ENCODE measurements at regions not wholly inside any gene's neighbourhood (a gene's known extent, or its start where the extent isn't known, plus 50 kb on each side); places are given as distances from the start of the nearest gene placed in this dataset.
"Not testable (repeated sequence)": the region's sequence is repeated elsewhere in the genome, so short reads cannot be mapped to it uniquely, and the experiment has no call there.

DNA sequence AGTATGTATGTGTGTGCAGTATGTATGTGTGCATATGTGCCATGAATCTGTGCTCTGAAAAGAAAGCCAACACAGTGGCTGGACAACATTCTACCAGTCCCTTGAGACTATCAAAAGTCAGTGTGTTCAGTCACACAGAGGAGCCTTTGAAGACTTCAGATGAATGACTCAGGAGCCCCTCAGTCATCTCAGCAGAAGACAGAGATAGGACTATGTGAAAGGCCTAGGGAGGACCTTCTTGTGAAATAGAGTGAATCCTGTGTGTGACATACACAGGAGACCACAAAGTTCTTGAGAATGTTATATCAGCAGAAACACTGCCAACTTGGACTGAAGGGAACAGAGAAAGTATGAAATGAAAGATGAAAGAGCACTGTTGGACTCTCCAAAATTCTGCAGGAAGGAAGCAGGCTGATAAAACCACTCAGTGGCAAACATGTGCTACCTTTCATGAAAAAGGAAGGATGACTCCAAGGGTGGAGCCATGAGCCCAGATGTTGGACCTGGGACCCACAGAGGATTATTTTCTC lies 108.4 kb downstream of the METRNL start:
- no peak for DNase-seq (ENCODE audit: low read depth in 6 of 9, low spot score in 9 of 9)
- H3K27ac ChIP-seq (ENCODE audit: low read depth in 1 of 2, low read length in 1 of 2): no peak overlapping the region
- H3K9me3 ChIP-seq (ENCODE audit: control insufficient read depth in 2 of 2, insufficient read depth in 1 of 2, low read length in 1 of 2): no peaks in the 10 kb centered on the region
- no peak overlapping the region for H3K4me3 ChIP-seq (ENCODE audit: low read length in 2 of 2)
- peaks cover 0 to 2% of the 10 kb centered on the region in 2 donors for H3K27me3 ChIP-seq (ENCODE audit: control insufficient read depth in 2 of 2, insufficient read depth in 1 of 2, low read length in 1 of 2)
- H3K36me3 ChIP-seq (ENCODE audit: control insufficient read depth in 2 of 2, insufficient read depth in 2 of 2, low read length in 1 of 2): no peaks in the 10 kb centered on the region
- H3K4me1 ChIP-seq (ENCODE audit: control insufficient read depth in 2 of 2, insufficient read depth in 2 of 2, low read length in 2 of 2): no peaks in the 10 kb centered on the region

DNA sequence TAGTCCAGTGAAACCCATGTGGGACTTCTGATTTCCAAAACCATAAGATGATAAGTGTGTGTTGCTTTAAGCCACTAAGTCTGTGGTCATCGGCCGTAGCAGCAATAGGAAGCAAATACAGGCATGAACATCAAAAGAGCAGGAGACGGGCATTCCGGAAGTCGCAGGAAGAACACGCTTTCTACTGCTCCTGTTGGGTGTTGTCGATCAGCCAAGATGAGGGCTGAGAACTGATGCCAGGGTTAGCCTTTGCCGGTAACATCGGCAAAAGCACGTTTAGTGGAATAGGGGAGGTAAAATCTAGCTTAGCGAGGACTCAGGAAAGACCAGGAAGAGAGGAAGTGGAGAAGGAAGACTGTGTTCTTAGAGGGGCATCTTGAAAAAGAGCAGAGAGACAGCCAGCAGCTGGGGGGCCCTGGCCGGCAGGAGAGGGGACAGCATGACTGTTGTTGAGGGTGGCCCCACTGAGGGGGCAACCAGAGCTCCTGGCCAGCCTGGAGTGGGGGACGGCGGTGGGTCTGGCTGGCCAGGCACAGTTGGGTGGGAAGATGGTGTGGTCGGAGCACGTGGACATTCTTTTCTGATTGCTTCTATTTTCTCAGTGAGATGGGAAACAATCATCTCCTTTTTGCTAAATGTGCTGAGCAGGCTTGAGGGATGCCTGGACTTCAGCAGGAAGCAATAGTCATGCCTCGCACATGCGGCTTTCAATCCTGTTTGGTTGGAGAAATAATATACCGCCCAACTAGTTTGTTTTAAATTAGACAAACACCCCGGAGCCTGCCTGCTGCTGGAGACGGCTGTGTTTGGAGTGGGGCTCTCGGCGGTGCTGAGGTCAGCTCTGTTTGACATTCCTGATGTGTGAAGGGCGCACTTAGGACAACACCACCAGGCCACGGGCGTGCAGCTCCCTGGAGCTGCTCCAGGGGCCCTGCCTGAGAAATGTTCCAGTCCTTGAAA lies 109.9 kb downstream of the METRNL start:
- DNase-seq (ENCODE audit: low read depth in 6 of 9, low spot score in 9 of 9): no peak
- Histone ChIP-seq H3K4me1 (ENCODE audit: control insufficient read depth in 2 of 2, insufficient read depth in 2 of 2, low read length in 2 of 2) (peaks cover 6 to 9% of the 10 kb centered on the region in 2 donors), H3K4me3 (ENCODE audit: low read length in 2 of 2) (no peak overlapping the region), H3K9me3 (ENCODE audit: control insufficient read depth in 2 of 2, insufficient read depth in 1 of 2, low read length in 1 of 2) (no peaks in the 10 kb centered on the region), H3K36me3 (ENCODE audit: control insufficient read depth in 2 of 2, insufficient read depth in 2 of 2, low read length in 1 of 2) (no peaks in the 10 kb centered on the region), H3K27me3 (ENCODE audit: control insufficient read depth in 2 of 2, insufficient read depth in 1 of 2, low read length in 1 of 2) (no peaks in the 10 kb centered on the region), H3K27ac (ENCODE audit: low read depth in 1 of 2, low read length in 1 of 2) (no peak overlapping the region)
- 94% methylated on average over 26 of the region's 26 CpGs for WGBS

DNA sequence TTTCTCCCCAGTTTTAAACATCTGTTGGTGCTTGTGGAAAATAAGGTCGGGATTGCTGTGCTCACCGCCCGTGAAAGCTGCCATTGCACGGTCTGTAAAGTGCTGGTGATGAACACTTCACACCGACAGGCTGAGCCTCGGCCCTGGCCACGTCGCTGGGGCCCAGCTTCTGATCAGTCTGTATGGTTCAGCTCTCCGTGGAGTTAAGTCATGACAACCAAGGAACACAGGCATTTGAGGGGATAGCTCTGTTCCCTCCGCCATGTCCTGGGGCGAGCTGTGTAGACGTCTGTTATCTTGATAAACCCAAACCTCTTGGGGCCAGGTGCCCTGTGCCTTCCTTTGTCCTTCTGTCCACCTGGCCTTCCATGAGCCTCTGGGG lies 110.6 kb downstream of the METRNL start:
- WGBS: 96% methylated on average over 12 of the region's 12 CpGs
- Histone ChIP-seq H3K27ac (ENCODE audit: low read depth in 1 of 2, low read length in 1 of 2) (no peak overlapping the region), H3K27me3 (ENCODE audit: control insufficient read depth in 2 of 2, insufficient read depth in 1 of 2, low read length in 1 of 2) (no peaks in the 10 kb centered on the region), H3K4me1 (ENCODE audit: control insufficient read depth in 2 of 2, insufficient read depth in 2 of 2, low read length in 2 of 2) (peaks cover 6 to 13% of the 10 kb centered on the region in 2 donors), H3K9me3 (ENCODE audit: control insufficient read depth in 2 of 2, insufficient read depth in 1 of 2, low read length in 1 of 2) (peaks cover 0 to 2% of the 10 kb centered on the region in 2 donors), H3K4me3 (ENCODE audit: low read length in 2 of 2) (no peak overlapping the region), H3K36me3 (ENCODE audit: control insufficient read depth in 2 of 2, insufficient read depth in 2 of 2, low read length in 1 of 2) (no peaks in the 10 kb centered on the region)
- no peak for DNase-seq (ENCODE audit: low read depth in 6 of 9, low spot score in 9 of 9)

DNA sequence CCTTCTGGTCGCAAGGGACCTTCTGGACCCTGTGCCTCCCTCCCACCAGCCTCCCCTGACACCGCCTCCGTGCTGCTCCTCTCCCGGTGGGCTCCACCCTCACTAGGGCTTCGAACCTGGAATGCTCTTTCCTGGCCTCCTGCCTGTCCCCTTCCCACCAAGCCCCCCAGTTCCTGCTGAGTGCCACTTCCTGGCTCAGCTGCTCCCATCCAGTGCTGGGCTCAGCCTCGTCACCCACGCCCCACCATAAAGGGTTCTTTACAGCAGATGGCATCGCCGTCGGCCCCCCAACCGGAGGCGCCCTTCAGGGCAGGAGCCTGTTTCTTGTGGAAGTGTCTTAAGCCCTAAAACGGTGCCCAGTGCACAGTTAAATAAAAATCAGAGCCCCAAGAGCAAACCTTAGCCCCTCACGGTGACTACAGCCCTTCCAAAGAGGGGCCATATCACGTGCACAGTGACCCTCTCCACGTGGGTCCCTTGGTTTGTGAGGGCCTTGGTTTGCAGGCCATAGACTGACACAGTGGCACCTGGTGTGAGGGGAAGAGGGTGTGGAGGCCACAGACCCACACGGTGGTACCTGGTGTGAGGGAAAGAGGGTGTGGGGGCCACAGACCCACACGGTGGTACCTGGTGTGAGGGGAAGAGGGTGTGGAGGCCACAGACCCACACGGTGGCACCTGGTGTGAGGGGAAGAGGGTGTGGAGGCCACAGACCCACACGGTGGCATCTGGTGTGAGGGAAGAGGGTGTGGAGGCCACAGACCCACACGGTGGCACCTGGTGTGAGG lies 111.4 kb downstream of the METRNL start:
- no peak overlapping the region for H3K4me3 ChIP-seq (ENCODE audit: low read length in 2 of 2)
- no peaks in the 10 kb centered on the region for H3K36me3 ChIP-seq (ENCODE audit: control insufficient read depth in 2 of 2, insufficient read depth in 2 of 2, low read length in 1 of 2)
- H3K27me3 ChIP-seq (ENCODE audit: control insufficient read depth in 2 of 2, insufficient read depth in 1 of 2, low read length in 1 of 2): no peaks in the 10 kb centered on the region
- H3K4me1 ChIP-seq (ENCODE audit: control insufficient read depth in 2 of 2, insufficient read depth in 2 of 2, low read length in 2 of 2): peaks cover 6 to 14% of the 10 kb centered on the region in 2 donors
- no peak overlapping the region for H3K27ac ChIP-seq (ENCODE audit: low read depth in 1 of 2, low read length in 1 of 2)
- peaks cover 0 to 2% of the 10 kb centered on the region in 2 donors for H3K9me3 ChIP-seq (ENCODE audit: control insufficient read depth in 2 of 2, insufficient read depth in 1 of 2, low read length in 1 of 2)
- 76% methylated on average over 21 of the region's 21 CpGs for WGBS
- no peak for DNase-seq (ENCODE audit: low read depth in 6 of 9, low spot score in 9 of 9)

DNA sequence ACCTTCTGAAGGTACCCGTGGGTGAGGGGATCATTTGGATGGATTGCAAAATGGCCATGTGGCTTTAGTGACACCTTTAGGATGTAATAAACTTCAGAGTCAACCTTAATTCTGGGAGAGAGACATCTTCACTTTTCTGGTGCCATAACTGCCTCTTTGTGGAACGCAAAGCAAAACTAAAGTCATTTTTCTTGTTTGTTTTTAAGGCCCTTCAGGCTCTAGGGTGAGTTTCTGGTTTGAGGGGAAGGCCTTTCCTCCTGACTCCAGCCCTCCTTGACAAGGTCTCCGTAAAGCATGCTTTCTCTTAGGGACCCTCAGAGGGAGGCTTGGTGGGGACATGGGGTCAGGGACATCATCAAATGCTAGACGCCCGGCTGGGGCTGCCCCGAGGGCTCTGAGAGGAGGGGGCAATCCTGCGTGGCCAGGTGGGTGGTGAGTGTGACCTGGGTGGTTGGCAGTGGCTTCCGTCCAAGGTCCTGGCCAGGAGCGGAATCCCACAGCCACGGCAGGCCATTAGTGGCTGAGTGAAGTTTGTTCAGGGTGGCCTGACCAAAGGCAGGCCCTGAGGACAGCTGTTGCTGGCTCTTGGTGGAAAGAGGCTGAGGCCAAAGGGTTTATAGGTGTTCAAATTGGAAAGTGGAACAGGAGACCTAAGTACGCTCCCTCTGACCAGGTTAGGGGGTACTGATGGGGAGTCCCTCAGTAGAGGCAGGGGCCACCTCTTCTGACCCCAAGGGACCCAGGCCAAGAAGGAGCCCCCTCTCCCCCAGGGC lies 112.2 kb downstream of the METRNL start:
- Histone ChIP-seq H3K27ac (ENCODE audit: low read depth in 1 of 2, low read length in 1 of 2) (no peak overlapping the region), H3K4me1 (ENCODE audit: control insufficient read depth in 2 of 2, insufficient read depth in 2 of 2, low read length in 2 of 2) (peaks cover 6 to 14% of the 10 kb centered on the region in 2 donors), H3K27me3 (ENCODE audit: control insufficient read depth in 2 of 2, insufficient read depth in 1 of 2, low read length in 1 of 2) (no peaks in the 10 kb centered on the region), H3K36me3 (ENCODE audit: control insufficient read depth in 2 of 2, insufficient read depth in 2 of 2, low read length in 1 of 2) (no peaks in the 10 kb centered on the region), H3K4me3 (ENCODE audit: low read length in 2 of 2) (no peak overlapping the region), H3K9me3 (ENCODE audit: control insufficient read depth in 2 of 2, insufficient read depth in 1 of 2, low read length in 1 of 2) (peaks cover 0 to 2% of the 10 kb centered on the region in 2 donors)
- DNase-seq (ENCODE audit: low read depth in 6 of 9, low spot score in 9 of 9): no peak
- 94% methylated on average over 11 of the region's 11 CpGs for WGBS

DNA sequence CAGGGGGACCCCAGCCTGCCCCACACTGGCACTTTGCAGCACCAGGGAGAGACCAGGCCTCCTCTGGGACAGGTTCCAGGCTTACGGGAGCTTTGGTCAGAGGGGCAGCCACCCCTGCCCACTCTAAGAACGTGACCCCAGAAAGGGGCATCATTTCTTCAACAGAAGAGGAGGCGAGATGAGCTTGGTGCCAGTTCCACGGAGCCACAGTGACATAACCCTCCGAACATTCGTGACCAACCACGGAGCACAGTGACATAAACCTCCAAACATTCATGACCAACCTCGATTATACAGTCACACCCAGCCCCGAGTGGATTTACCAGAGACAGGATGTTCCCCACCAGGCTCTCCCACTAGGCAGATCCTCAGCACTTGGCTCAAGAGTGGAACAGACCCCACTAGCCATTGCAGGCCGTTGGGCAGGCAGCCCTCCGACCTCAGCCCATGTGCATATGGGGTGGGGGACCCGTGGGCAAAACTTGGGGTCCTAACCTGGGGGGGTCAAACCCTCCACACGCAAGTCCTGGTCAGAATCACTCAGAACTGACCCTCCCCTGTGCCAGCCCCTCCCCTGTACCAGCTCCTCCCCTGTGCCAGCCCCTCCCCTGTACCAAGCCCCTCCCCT lies 112.9 kb downstream of the METRNL start:
- peaks cover 0 to 2% of the 10 kb centered on the region in 2 donors for H3K9me3 ChIP-seq (ENCODE audit: control insufficient read depth in 2 of 2, insufficient read depth in 1 of 2, low read length in 1 of 2)
- no peak overlapping the region for H3K27ac ChIP-seq (ENCODE audit: low read depth in 1 of 2, low read length in 1 of 2)
- H3K36me3 ChIP-seq (ENCODE audit: control insufficient read depth in 2 of 2, insufficient read depth in 2 of 2, low read length in 1 of 2): no peaks in the 10 kb centered on the region
- H3K27me3 ChIP-seq (ENCODE audit: control insufficient read depth in 2 of 2, insufficient read depth in 1 of 2, low read length in 1 of 2): no peaks in the 10 kb centered on the region
- H3K4me3 ChIP-seq (ENCODE audit: low read length in 2 of 2): no peak overlapping the region
- WGBS: 95% methylated on average over 13 of the region's 13 CpGs
- peaks cover 6 to 14% of the 10 kb centered on the region in 2 donors for H3K4me1 ChIP-seq (ENCODE audit: control insufficient read depth in 2 of 2, insufficient read depth in 2 of 2, low read length in 2 of 2)
- DNase-seq (ENCODE audit: low read depth in 6 of 9, low spot score in 9 of 9): no peak

DNA sequence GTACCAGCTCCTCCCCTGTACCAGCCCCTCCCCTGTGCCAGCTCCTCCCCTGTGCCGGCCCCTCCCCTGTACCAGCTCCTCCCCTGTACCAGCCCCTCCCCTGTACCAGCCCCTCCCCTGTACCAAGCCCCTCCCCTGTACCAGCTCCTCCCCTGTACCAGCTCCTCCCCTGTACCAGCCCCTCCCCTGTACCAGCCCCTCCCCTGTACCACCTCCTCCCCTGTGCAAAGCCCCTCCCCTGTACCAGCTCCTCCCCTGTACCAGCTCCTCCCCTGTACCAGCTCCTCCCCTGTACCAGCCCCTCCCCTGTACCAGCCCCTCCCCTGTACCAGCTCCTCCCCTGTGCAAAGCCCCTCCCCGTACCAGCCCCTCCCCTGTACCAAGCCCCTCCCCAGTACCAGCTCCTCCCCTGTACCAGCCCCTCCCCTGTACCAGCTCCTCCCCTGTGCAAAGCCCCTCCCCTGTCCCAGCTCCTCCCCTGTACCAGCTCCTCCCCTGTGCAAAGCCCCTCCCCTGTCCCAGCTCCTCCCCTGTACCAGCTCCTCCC lies 113.5 kb downstream of the METRNL start:
- 50% methylated on average over 2 of the region's 2 CpGs for WGBS
- H3K27ac ChIP-seq (ENCODE audit: low read depth in 1 of 2, low read length in 1 of 2); H3K36me3 ChIP-seq (ENCODE audit: control insufficient read depth in 2 of 2, insufficient read depth in 2 of 2, low read length in 1 of 2); H3K4me3 ChIP-seq (ENCODE audit: low read length in 2 of 2); H3K27me3 ChIP-seq (ENCODE audit: control insufficient read depth in 2 of 2, insufficient read depth in 1 of 2, low read length in 1 of 2); DNase-seq (ENCODE audit: low read depth in 6 of 9, low spot score in 9 of 9); H3K9me3 ChIP-seq (ENCODE audit: control insufficient read depth in 2 of 2, insufficient read depth in 1 of 2, low read length in 1 of 2): not testable (repeated sequence)
- H3K4me1 ChIP-seq (ENCODE audit: control insufficient read depth in 2 of 2, insufficient read depth in 2 of 2, low read length in 2 of 2): peaks cover 6 to 14% of the 10 kb centered on the region in 2 donors
